T47D (cell line): ENCODE measurements at regions not wholly inside any gene's neighbourhood (a gene's known extent, or its start where the extent isn't known, plus 50 kb on each side); places are given as distances from the start of the nearest gene placed in this dataset.
A peak's percentile ranks its signal among the peaks of the same experiment; 100 is the strongest.

ENCODE experiments used
- DNase-seq, 2 experiments: peaks; one replicate each; pipeline versions ENCODE4 v3.0.0 to v3.0.0-alpha.2; 2011 to 2012; ENCODE audit warnings: low read depth in 1 of 2, low spot score in 1 of 2
- JUND ChIP-seq: IDR thresholded peaks from 2 replicates; pipeline ENCODE4 v1.6.1; 2012; ENCODE audit warnings: low read depth
- in situ Hi-C: cut with HindIII; loops from 2 replicates; pipeline ENCODE4 v1.10.0; 2016; ENCODE audit warnings: low sequenced_read_pairs, low pct_unique_long_range_greater_than_20kb

GRCh38 chr13:24033527-24034302 lies 126.8 kb upstream of the SPATA13 start:
- no peak for DNase-seq
- in situ Hi-C loops, result no loop called here
- no peak for TF ChIP-seq JUND

GRCh38 chr13:24035411-24035810 lies 125.1 kb upstream of the SPATA13 start:
- in situ Hi-C loops, result no loop called here
- TF ChIP-seq JUND, result no peak
- DNase-seq, result peak in 1 of 2 experiments; percentile 59

GRCh38 chr13:24036115-24036514 lies 124.4 kb upstream of the SPATA13 start:
- in situ Hi-C loops, result no loop called here
- no peak for DNase-seq
- no peak for TF ChIP-seq JUND

- in situ Hi-C loops, result no loop called here
- no peak for DNase-seq
- TF ChIP-seq JUND, result no peak
Observed at GRCh38 chr13:24038405-24038804, 122.1 kb upstream of the SPATA13 start.

GRCh38 chr13:24038841-24039330 lies 121.6 kb upstream of the SPATA13 start:
- no peak for TF ChIP-seq JUND
- in situ Hi-C loops, result no loop called here
- peak in 1 of 2 experiments; percentile 54 for DNase-seq

- in situ Hi-C loops, result no loop called here
- TF ChIP-seq JUND, result no peak
- no peak for DNase-seq
Observed at GRCh38 chr13:24039621-24040475, 120.7 kb upstream of the SPATA13 start.

GRCh38 chr13:24040835-24041234 lies 119.7 kb upstream of the SPATA13 start:
- in situ Hi-C loops, result no loop called here
- DNase-seq, result no peak
- TF ChIP-seq JUND, result no peak

- TF ChIP-seq JUND, result no peak
- no peak for DNase-seq
- in situ Hi-C loops, result no loop called here
Observed at GRCh38 chr13:24041651-24042225, 118.8 kb upstream of the SPATA13 start.

- in situ Hi-C loops, result no loop called here
- DNase-seq, result no peak
- no peak for TF ChIP-seq JUND
Observed at GRCh38 chr13:24042710-24043440, 117.6 kb upstream of the SPATA13 start.

GRCh38 chr13:24043590-24044350 lies 116.8 kb upstream of the SPATA13 start:
- in situ Hi-C loops, result no loop called here
- DNase-seq, result no peak
- TF ChIP-seq JUND, result no peak

- no peak for TF ChIP-seq JUND
- no peak for DNase-seq
- in situ Hi-C loops, result no loop called here
Observed at GRCh38 chr13:24045597-24045996, 114.9 kb upstream of the SPATA13 start.

- in situ Hi-C loops, result no loop called here
- DNase-seq, result peak in 1 of 2 experiments; percentile 12
Observed at GRCh38 chr13:24050292-24050711, 110.2 kb upstream of the SPATA13 start.

More at GRCh38 chr13:24050292-24050711, 110.2 kb upstream of the SPATA13 start:
- TF ChIP-seq JUND, result no peak
